Kidney (tissue), 13 donors: ENCODE measurements at regions not wholly inside any gene's neighbourhood (a gene's known extent, or its start where the extent isn't known, plus 50 kb on each side); places are given as distances from the start of the nearest gene placed in this dataset.
"Not testable (repeated sequence)": the region's sequence is repeated elsewhere in the genome, so short reads cannot be mapped to it uniquely, and the experiment has no call there.

Experiments used
- DNase-seq, 5 donors: peaks; one replicate each; pipeline ENCODE4 v3.0.0-alpha.2; 2013 to 2020
- FAIRE-seq: peaks from 2 replicates; lab custom pipeline; 2012; peaks lifted over from hg19 to GRCh38; lab: Jason Lieb, UNC
- H3K27ac ChIP-seq, 2 donors: one replicate each; pipeline ENCODE4 v1.7.0; 2013; ENCODE audit warnings: low read depth in 2 of 2, low read length in 2 of 2, inconsistent platforms in 1 of 2
- H3K27me3 ChIP-seq: one replicate; pipeline ENCODE4 v1.7.1; 2013; ENCODE audit warnings: low read length, inconsistent platforms; ENCODE audit not compliant: control insufficient read depth, insufficient read depth
- H3K36me3 ChIP-seq, 3 donors: one replicate each; pipeline versions ENCODE4 v1.7.0 to v1.7.1; 2013; ENCODE audit warnings: low read length in 3 of 3, control low read depth in 1 of 3, inconsistent platforms in 1 of 3; ENCODE audit not compliant: insufficient read depth in 3 of 3, control insufficient read depth in 2 of 3
- H3K4me1 ChIP-seq, 3 donors: one replicate each; pipeline versions ENCODE4 v1.7.0 to v1.7.1; 2013; ENCODE audit warnings: low read length in 3 of 3, inconsistent platforms in 1 of 3, low read depth in 1 of 3; ENCODE audit not compliant: control insufficient read depth in 2 of 3, insufficient read depth in 2 of 3
- H3K4me3 ChIP-seq, 3 donors: one replicate each; pipeline versions ENCODE4 v1.7.0 to v1.8.1; 2013; ENCODE audit warnings: low read length in 3 of 3, control low read depth in 1 of 3, inconsistent platforms in 1 of 3
- H3K9ac ChIP-seq, 3 donors: one replicate each; pipeline versions ENCODE4 v1.7.0 to v1.7.1; 2013; ENCODE audit warnings: low read length in 3 of 3, control low read depth in 1 of 3, inconsistent platforms in 1 of 3
- H3K9me3 ChIP-seq, 3 donors: one replicate each; pipeline versions ENCODE4 v1.7.0 to v1.7.1; 2013; ENCODE audit warnings: low read length in 3 of 3, control low read depth in 1 of 3, inconsistent platforms in 1 of 3; ENCODE audit not compliant: control insufficient read depth in 2 of 3, insufficient read depth in 1 of 3
- intact Hi-C: fragments of 100-400 bp; cut with DNase I; formaldehyde crosslinking; loops from one replicate; pipeline ENCODE4 v1.11.1; 2022
- TF ChIP-seq, protein P1 (sequence below): IDR thresholded peaks from 3 replicates; pipeline ENCODE4 v1.5.1; 2012; ENCODE audit warnings: mild to moderate bottlenecking, moderate library complexity, borderline replicate concordance; ENCODE audit not compliant: insufficient read depth; ENCODE audit errors: extremely low read depth
- donor health status: control.
- donor health status: control.
- donor health status: control.
- donor health status: control.
- donor health status: control.
- donor health status: DM: yes; HTN: yes; CAD: no.
- donor health status: Normal renal cell carcinoma (clear cell type).

GRCh38 chrX:126489116-126489695 lies 63.4 kb downstream of the DCAF12L1 start:
- no peaks in the 10 kb centered on the region for H3K27me3 ChIP-seq
- DNase-seq: peak in 2 of 5 donors; percentile 2 to 8
- H3K4me1 ChIP-seq: no peaks in the 10 kb centered on the region
- no peak overlapping the region for H3K27ac ChIP-seq
- FAIRE-seq: peak; percentile 6
- intact Hi-C loops: no loop called here
- no peak overlapping the region for H3K9ac ChIP-seq
- TF ChIP-seq, protein P1, sequence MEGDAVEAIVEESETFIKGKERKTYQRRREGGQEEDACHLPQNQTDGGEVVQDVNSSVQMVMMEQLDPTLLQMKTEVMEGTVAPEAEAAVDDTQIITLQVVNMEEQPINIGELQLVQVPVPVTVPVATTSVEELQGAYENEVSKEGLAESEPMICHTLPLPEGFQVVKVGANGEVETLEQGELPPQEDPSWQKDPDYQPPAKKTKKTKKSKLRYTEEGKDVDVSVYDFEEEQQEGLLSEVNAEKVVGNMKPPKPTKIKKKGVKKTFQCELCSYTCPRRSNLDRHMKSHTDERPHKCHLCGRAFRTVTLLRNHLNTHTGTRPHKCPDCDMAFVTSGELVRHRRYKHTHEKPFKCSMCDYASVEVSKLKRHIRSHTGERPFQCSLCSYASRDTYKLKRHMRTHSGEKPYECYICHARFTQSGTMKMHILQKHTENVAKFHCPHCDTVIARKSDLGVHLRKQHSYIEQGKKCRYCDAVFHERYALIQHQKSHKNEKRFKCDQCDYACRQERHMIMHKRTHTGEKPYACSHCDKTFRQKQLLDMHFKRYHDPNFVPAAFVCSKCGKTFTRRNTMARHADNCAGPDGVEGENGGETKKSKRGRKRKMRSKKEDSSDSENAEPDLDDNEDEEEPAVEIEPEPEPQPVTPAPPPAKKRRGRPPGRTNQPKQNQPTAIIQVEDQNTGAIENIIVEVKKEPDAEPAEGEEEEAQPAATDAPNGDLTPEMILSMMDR: no peak
- H3K36me3 ChIP-seq: no peaks in the 10 kb centered on the region
- no peak overlapping the region for H3K4me3 ChIP-seq
- no peaks in the 10 kb centered on the region for H3K9me3 ChIP-seq

DNA sequence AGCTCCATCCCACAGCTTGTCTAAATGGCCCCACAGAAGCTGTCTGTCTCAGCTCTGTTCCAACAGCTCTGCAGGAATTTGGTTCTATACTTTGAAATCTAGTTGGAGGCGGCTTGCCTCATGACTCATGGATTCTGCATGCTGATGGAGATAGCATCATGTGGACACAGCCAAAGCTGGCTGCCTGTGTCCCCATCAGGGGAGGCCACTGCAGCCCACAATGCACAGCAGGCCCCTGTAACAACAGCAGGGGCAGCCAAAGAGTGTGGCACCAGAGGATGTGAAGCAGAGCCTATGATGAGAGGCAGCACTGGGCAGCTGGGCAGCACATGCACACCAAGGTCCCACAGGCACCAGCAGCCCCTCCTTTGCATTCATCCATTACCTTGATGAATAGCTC lies 67.2 kb downstream of the DCAF12L1 start:
- FAIRE-seq: no peak
- H3K9ac ChIP-seq: no peak overlapping the region
- DNase-seq: peak in 1 of 5 donors; percentile 23

DNA sequence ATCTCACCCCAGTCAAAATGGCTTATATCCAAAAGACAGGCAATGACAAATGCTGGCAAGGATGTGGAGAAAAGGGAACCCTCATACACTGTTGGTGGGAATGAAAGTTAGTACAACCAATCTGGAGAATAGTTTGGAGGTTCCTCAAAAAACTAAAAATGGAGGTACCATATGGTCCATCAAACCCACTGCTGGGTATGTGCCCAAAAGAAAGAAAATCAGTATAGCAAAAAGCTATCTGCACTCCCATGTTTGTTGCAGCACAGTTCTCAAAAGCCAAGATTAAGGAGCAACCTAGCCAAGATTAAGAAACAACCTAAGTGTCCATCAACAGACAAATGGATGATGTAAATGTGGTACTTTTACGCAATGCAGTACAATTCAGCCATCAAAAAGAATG lies 70.7 kb downstream of the DCAF12L1 start:
- FAIRE-seq (no peak), DNase-seq (no peak)
- Histone ChIP-seq H3K4me3 (no peak overlapping the region), H3K9me3 (no peaks in the 10 kb centered on the region), H3K36me3 (no peaks in the 10 kb centered on the region), H3K4me1 (no peaks in the 10 kb centered on the region), H3K27me3 (no peaks in the 10 kb centered on the region), H3K9ac (no peak overlapping the region), H3K27ac (no peak overlapping the region)
- TF ChIP-seq, protein P1: no peak
- intact Hi-C loops: no loop called here

More for the DNA sequence above, 67.2 kb downstream of the DCAF12L1 start:
- Histone ChIP-seq H3K4me3 (no peak overlapping the region), H3K9me3 (no peaks in the 10 kb centered on the region), H3K27me3 (no peaks in the 10 kb centered on the region), H3K27ac (no peak overlapping the region), H3K4me1 (no peaks in the 10 kb centered on the region), H3K36me3 (no peaks in the 10 kb centered on the region)
- TF ChIP-seq, protein P1: no peak
- intact Hi-C loops: no loop called here

DNA sequence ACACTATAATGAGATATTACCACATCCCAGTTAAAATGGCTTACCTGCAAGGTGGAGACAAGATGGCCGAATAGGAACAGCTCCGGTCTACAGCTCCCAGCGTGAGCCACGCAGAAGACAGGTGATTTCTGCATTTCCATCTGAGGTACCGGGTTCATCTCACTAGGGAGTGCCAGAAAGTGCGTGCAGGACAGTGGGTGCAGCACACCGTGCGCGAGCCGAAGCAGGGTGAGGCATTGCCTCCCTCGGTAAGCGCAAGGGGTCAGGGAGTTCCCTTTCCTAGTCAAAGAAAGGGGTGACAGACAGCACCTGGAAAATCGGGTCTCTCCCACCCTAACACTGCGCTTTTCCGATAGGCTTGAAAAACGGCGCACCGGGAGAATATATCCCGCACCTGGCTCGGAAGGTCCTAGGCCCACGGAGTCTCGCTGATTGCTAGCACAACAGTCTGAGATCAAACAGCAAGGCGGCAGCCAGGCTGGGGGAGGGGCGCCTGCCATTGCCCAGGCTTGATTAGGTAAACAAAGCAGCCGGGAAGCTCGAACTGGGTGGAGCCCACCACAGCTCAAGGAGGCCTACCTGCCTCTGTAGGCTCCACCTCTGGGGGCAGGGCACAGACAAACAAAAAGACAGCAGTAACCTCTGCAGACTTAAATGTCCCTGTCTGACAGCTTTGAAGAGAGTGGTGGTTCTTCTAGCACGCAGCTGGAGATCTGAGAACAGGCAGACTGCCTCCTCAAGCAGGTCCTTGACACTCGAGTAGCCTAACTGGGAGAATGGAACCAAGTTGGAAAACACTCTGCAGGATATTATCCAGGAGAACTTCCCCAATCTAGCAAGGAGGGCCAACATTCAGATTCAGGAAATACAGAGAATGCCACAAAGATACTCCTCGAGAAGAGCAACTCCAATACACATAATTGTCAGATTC lies 92.5 kb downstream of the DCAF12L1 start:
- intact Hi-C loops, H3K9me3 ChIP-seq, H3K4me3 ChIP-seq, H3K27ac ChIP-seq, H3K27me3 ChIP-seq, H3K36me3 ChIP-seq, H3K4me1 ChIP-seq, H3K9ac ChIP-seq, FAIRE-seq: not testable (repeated sequence)
- peak in 1 of 5 donors; percentile 34 for DNase-seq
